ENCODE measurements at regions not wholly inside any gene's neighbourhood (a gene's known extent, or its start where the extent isn't known, plus 50 kb on each side); places are given as distances from the start of the nearest gene placed in this dataset.

GRCh38 chr2:45289997-45290709 lies 280.9 kb upstream of the SIX2 start:
- Mint-ChIP-seq H3K9me3 (no peaks in the 10 kb centered on the region), H3K4me3 (no peak overlapping the region), H3K27ac (no peak overlapping the region), H3K36me3 (ENCODE audit: low read depth) (no peaks in the 10 kb centered on the region), H3K27me3 (peaks cover 18% of the 10 kb centered on the region), H3K4me1 (no peaks in the 10 kb centered on the region)
- CTCF ChIA-PET, result no interaction called here
- POLR2A ChIA-PET, result no interaction called here
- DNase-seq, result no peak

DNA sequence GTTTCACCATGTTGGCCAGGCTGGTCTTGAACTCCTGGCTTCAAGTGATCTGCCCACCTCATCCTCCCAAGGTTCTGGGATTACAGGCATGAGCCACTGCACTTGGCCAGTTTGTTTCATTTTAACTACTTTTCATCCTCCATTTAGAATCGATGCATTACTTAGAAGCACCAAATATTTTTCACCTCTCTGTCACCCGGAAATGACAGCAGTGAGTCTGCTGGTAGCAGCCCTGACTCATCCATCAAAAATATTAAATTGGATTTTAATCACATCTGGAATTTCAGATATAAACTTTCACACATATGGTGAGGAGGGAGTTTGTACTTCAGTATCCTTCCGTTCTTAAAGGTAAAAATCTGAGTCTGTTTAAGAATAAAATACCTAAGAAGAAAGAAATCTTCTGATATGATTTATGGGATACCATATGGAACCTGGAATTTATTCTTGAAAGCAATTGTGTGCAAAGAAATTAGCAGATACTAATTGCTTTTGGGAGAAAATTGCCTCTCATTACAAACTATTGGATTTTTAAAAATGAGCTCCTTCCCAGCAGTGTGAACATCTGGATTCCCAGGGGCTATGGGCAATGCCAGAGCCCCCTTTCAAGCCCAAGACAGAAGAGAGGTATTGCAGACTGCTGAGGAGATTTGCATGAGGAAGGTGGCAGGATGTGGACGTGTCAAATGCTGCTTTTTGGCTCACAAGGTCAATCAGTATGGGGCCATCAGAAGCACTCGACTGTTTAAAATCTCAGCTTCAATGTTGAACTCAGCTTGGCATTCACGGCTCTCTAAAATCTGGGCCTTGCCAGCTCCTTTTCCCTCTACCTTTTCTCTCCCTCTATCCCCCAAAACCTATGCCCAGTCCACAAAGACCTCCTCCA lies 279.5 kb upstream of the SIX2 start:
- ChIA-PET CTCF (no interaction called here), POLR2A (no interaction called here)
- no peak overlapping the region for H3K4me3 Mint-ChIP-seq
- DNase-seq, result no peak
- no peaks in the 10 kb centered on the region for H3K36me3 Mint-ChIP-seq (ENCODE audit: low read depth)
- H3K27me3 Mint-ChIP-seq, result peaks cover 11% of the 10 kb centered on the region
- H3K27ac Mint-ChIP-seq, result no peak overlapping the region
- H3K9me3 Mint-ChIP-seq, result no peaks in the 10 kb centered on the region
- H3K4me1 Mint-ChIP-seq, result no peaks in the 10 kb centered on the region

DNA sequence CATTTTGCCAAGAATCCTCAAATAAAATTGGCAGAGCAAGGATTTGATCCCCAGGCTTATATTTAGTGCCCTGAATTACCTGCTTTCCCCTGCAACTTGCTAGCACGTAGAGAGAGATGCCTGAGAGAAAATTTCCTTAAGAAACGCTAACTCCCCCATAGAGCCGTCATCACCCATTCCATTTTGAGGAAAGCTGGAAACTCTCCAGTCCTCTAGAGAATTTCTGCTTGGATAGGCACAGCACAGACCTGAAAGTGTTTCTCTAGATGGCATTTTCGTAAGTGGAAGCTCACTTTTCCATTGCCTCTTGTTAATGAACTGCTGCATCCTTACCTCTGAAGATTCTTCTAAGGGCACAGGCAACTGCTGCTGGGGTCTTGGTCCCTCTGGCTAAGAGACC lies 277.8 kb upstream of the SIX2 start:
- peaks cover 7% of the 10 kb centered on the region for H3K27me3 Mint-ChIP-seq
- H3K27ac Mint-ChIP-seq, result no peak overlapping the region
- no peaks in the 10 kb centered on the region for H3K4me1 Mint-ChIP-seq
- no peaks in the 10 kb centered on the region for H3K9me3 Mint-ChIP-seq
- CTCF ChIA-PET, result no interaction called here
- no peak overlapping the region for H3K4me3 Mint-ChIP-seq
- no peaks in the 10 kb centered on the region for H3K36me3 Mint-ChIP-seq (ENCODE audit: low read depth)
- DNase-seq, result no peak
- POLR2A ChIA-PET, result no interaction called here

GRCh38 chr2:45285771-45286390 lies 276.6 kb upstream of the SIX2 start:
- Mint-ChIP-seq H3K9me3 (no peaks in the 10 kb centered on the region), H3K4me1 (no peaks in the 10 kb centered on the region), H3K27ac (no peak overlapping the region), H3K36me3 (ENCODE audit: low read depth) (no peaks in the 10 kb centered on the region), H3K27me3 (peaks cover 7% of the 10 kb centered on the region), H3K4me3 (no peak overlapping the region)
- CTCF ChIA-PET, result no interaction called here
- DNase-seq, result no peak
- POLR2A ChIA-PET, result no interaction called here

DNA sequence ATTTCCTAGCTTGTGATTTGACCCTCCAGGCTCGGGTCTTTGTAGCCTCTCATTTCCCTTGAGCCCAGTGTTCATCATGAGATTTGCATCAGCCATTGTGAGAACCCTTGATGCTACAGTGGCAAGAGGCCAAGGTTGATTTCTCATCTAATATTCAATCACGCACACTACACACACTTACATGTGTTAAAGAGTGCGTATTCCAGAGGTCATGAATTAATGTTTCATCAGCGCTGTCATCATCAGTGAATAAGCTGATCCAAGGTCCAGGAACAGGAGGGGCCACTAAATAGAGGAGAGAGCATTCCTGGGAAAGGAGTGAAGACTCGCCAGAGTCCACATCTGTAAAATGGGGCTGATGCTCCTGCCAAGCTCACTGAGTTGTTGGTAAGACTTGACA lies 276.1 kb upstream of the SIX2 start:
- Mint-ChIP-seq H3K27me3 (peaks cover 7% of the 10 kb centered on the region), H3K36me3 (ENCODE audit: low read depth) (no peaks in the 10 kb centered on the region), H3K27ac (no peak overlapping the region), H3K9me3 (no peaks in the 10 kb centered on the region), H3K4me1 (no peaks in the 10 kb centered on the region), H3K4me3 (no peak overlapping the region)
- POLR2A ChIA-PET, result no interaction called here
- DNase-seq, result no peak
- CTCF ChIA-PET, result no interaction called here

DNA sequence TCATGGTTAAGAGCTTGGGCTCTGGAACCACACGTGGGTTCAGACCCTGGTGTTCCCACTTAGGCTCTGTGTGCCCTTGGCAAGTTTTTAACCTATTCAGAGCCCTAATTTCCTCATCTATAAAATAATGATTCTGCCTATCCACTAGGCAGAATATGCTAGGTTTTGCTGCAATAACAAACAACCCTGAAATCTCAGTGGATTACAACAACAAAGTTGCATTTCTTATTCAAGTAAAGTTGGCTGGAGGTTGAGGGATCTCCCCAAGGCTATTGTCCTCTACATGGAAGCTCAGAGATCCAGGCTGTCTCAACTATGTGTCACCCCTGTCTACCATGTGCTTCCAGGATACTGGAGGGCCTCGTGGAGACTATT lies 275.4 kb upstream of the SIX2 start:
- POLR2A ChIA-PET, result no interaction called here

DNA sequence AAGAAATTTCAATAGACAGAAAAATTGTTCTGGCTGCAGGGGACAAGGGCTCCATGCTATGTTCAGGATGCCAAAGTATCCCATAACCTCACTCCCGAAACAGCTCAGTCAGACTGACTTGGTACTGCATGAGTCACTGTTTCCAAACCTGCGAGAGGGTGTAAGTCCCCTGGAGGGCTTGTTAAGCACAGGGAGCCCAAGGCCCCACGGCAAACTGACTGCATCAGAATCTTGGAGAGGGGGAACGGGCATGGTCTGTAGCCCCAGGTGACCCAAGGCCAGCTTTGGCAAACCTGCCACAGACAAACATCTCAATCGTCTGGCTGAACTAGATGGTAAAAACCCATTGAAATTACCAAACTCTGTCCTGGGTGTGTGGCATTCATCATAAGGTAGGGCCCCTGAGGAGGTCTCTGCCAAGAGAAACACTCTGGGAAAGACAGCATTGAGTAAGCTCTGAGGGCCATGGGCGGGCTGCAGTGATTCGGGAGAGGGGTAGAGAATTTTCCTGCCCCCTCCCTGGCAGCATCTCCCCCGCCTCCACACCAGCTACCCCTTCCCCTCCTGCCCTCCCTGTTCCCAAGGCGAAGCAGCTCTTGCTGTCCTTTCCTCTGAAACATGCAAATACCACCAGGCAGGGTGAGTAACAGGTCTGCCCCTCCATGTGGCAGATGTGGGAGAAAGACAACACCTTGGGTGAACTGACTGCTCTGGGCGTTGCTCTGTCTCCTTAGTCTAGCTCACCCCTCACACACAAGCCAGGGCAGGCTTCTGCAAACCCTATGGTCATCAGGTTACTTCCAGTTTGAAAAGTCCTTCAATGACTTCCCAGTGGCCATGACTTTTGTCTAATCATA lies 274.7 kb upstream of the SIX2 start:
- Mint-ChIP-seq H3K9me3 (no peaks in the 10 kb centered on the region), H3K36me3 (ENCODE audit: low read depth) (no peaks in the 10 kb centered on the region), H3K27me3 (peaks cover 5% of the 10 kb centered on the region), H3K27ac (no peak overlapping the region), H3K4me3 (no peak overlapping the region), H3K4me1 (no peaks in the 10 kb centered on the region)
- CTCF ChIA-PET, result no interaction called here
- POLR2A ChIA-PET, result no interaction called here
- no peak for DNase-seq

More for the DNA sequence above, 275.4 kb upstream of the SIX2 start:
- Mint-ChIP-seq H3K4me1 (no peaks in the 10 kb centered on the region), H3K9me3 (no peaks in the 10 kb centered on the region), H3K27me3 (peaks cover 8% of the 10 kb centered on the region), H3K36me3 (ENCODE audit: low read depth) (no peaks in the 10 kb centered on the region), H3K27ac (no peak overlapping the region), H3K4me3 (no peak overlapping the region)
- CTCF ChIA-PET, result no interaction called here
- no peak for DNase-seq

DNA sequence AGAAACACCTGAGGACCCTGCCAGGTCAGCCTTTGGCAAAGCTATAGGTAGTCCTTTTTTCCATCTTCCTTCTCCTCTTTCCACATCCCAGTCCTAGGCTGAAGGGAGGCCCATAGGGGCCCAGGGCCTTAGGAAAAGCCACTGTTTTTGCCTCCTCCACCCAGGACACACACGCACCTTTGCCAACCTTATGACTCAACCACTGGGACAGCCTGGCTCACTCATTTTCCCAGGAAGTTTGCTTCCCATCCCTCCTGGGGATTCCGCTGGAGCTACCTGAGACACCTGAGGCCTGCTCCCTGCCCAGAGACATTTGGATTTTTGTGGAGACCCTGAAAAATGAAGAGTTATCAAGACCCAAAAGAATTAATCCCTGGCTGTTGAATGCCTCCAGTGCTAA lies 273.4 kb upstream of the SIX2 start:
- DNase-seq, result no peak
- H3K4me1 Mint-ChIP-seq, result no peaks in the 10 kb centered on the region
- CTCF ChIA-PET, result no interaction called here
- POLR2A ChIA-PET, result no interaction called here
- H3K9me3 Mint-ChIP-seq, result no peaks in the 10 kb centered on the region
- H3K4me3 Mint-ChIP-seq, result no peak overlapping the region
- no peak overlapping the region for H3K27ac Mint-ChIP-seq
- H3K27me3 Mint-ChIP-seq, result peaks cover 5% of the 10 kb centered on the region
- no peaks in the 10 kb centered on the region for H3K36me3 Mint-ChIP-seq (ENCODE audit: low read depth)

DNA sequence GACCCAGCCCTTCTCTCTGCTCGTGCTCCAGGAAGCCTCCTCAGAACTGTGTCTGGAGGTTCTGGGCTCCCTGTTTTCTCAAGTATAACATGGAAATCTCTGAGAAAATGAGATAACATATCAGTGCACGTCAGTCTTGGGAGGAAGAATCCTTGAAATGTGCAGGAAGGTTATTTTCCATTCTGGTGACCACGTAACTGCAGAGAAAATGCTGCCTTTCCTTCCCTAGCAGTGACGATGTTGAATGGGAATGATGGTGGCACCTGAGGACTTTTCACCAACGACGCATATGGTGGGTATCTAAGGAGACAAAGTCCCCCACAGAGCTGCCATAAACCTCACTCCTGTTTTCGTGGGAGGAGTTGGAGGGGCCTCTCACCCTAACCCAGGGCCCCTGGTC lies 272.1 kb upstream of the SIX2 start:
- Mint-ChIP-seq H3K4me3 (no peak overlapping the region), H3K9me3 (no peaks in the 10 kb centered on the region), H3K27me3 (peaks cover 5% of the 10 kb centered on the region), H3K4me1 (no peaks in the 10 kb centered on the region), H3K27ac (no peak overlapping the region), H3K36me3 (ENCODE audit: low read depth) (no peaks in the 10 kb centered on the region)
- CTCF ChIA-PET, result no interaction called here
- no peak for DNase-seq
- POLR2A ChIA-PET, result no interaction called here

- no peak overlapping the region for H3K27ac Mint-ChIP-seq
- CTCF ChIA-PET, result no interaction called here
- H3K27me3 Mint-ChIP-seq, result peaks cover 5% of the 10 kb centered on the region
- H3K4me1 Mint-ChIP-seq, result no peaks in the 10 kb centered on the region
- H3K9me3 Mint-ChIP-seq, result no peaks in the 10 kb centered on the region
- H3K4me3 Mint-ChIP-seq, result no peak overlapping the region
- POLR2A ChIA-PET, result no interaction called here
- H3K36me3 Mint-ChIP-seq (ENCODE audit: low read depth), result no peaks in the 10 kb centered on the region
- DNase-seq, result no peak
Observed at GRCh38 chr2:45280794-45281193, 271.5 kb upstream of the SIX2 start.

DNA sequence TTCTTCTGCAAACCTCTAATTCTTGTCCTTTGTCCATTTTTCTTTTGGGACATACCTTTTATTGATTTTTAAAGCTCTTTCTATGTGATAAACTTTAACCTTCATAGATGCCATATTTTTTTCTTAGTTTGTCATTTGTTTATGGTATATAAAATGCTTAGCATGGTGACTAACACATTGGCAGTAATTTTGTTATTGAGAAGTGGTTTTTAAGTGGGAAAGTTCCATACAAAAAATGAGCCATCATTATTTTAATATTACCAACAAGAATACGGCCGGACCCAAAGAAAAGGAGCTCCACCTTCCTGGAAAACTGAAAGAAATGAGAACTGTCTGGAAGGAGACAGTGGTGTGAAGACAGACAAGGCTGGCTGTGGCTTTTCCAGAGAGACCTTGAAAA lies 270.1 kb upstream of the SIX2 start:
- no peaks in the 10 kb centered on the region for H3K9me3 Mint-ChIP-seq
- H3K4me1 Mint-ChIP-seq, result no peaks in the 10 kb centered on the region
- ChIA-PET POLR2A (no interaction called here), CTCF (no interaction called here)
- DNase-seq, result no peak
- H3K27me3 Mint-ChIP-seq, result peaks cover 7% of the 10 kb centered on the region
- no peak overlapping the region for H3K27ac Mint-ChIP-seq
- H3K4me3 Mint-ChIP-seq, result no peak overlapping the region
- no peaks in the 10 kb centered on the region for H3K36me3 Mint-ChIP-seq (ENCODE audit: low read depth)

DNA sequence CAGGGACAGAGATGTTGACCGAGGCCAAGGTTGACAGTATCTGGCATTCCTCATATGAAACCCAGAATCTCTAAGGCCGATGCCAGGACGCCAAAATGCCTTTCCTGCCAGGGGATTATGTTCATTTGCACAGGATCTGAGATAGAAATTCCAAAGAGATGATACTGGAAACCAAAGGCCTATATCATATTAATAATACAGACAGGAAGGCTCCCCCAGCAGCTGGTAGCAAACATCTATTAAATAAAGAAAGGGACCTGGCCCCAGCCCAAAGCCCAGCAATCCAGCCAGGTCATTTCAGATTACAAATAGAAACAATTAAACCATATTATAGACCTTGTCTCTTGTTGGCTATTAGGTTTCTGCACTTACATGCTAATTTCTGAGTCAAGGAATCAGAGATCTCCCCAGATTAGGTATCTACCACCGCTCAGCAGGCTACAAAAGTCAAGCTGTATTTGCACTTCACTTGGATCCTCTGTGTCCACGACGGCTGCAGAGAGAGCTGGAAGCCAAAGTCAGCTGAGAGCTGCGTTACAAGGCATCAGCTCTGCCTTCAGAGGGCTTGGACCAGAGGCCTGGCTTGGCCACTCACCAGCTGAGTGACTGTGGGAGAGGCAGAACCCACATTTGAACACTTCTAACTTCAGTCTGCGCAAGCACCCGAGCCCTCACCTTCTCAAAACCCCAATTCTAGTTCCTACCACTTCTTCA lies 269.3 kb upstream of the SIX2 start:
- DNase-seq, result no peak
- H3K4me3 Mint-ChIP-seq, result no peak overlapping the region
- H3K27ac Mint-ChIP-seq, result no peak overlapping the region
- no peaks in the 10 kb centered on the region for H3K9me3 Mint-ChIP-seq
- H3K36me3 Mint-ChIP-seq (ENCODE audit: low read depth), result no peaks in the 10 kb centered on the region
- CTCF ChIA-PET, result no interaction called here
- peaks cover 5% of the 10 kb centered on the region for H3K27me3 Mint-ChIP-seq
- POLR2A ChIA-PET, result no interaction called here
- no peaks in the 10 kb centered on the region for H3K4me1 Mint-ChIP-seq

DNA sequence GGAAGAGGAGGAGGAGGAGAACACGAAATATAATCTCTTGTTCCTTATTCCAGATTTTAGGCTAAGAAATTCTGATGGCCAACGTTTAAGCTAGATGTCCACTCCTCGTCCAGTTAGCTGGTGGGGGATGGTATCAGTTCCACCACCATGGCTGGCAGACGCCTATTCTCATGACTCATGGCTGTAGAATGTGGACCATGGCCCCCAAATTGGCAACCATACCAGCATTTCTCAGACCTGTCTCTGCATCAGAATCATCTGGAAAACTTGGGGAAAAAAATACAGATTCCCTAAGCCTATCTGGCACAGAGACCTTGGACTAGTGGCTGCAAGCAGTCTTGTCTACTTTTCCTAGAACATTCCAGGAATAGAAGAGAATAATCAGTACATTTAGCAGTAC lies 267.7 kb upstream of the SIX2 start:
- no peak overlapping the region for H3K4me3 Mint-ChIP-seq
- ChIA-PET POLR2A (no interaction called here), CTCF (no interaction called here)
- peaks cover 2% of the 10 kb centered on the region for H3K4me1 Mint-ChIP-seq
- DNase-seq, result no peak
- H3K9me3 Mint-ChIP-seq, result no peaks in the 10 kb centered on the region
- H3K36me3 Mint-ChIP-seq (ENCODE audit: low read depth), result no peaks in the 10 kb centered on the region
- H3K27me3 Mint-ChIP-seq, result peaks cover 7% of the 10 kb centered on the region
- H3K27ac Mint-ChIP-seq, result no peak overlapping the region
